ENCODE measurements at regions not wholly inside any gene's neighbourhood (a gene's known extent, or its start where the extent isn't known, plus 50 kb on each side); places are given as distances from the start of the nearest gene placed in this dataset.
"Not testable (repeated sequence)": the region's sequence is repeated elsewhere in the genome, so short reads cannot be mapped to it uniquely, and the experiment has no call there.

DNA sequence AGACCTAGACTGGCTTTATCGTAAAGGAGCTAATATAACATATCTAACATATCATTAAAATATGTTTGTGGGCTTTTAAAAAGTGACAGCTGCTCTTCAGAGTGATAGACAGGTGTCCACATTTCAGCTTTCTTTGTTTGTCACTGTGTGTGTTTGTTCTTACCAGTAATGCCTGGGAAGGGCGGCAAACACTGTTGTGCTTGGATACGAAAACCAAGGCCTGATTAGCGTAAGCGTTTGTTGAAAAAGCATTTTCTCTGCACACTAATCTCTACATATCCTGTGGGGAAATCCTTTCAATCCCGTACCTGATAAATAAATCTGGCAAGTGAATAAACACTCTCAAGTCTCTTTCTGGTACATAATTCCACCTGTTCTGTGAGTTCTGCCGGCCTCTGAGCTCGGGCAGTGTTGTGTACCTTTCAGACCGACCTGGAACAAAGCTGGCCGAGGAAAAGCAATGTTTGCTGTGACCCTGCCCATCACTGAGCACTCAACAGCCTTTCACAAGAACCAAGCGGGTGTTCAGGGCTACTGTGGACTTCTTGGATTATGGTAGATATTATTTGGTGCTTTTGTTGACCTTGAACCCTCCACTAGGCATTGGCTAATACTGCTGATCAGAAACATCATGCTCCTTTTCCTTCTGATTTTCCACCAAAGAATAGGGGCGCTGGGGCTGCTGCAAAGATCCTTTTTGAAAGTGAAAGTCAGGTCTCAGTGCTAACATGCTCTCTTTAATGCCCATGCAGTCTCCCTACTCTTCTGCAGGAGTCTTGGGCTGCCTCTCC lies 100.4 kb downstream of the CD83 start:
- no peak for DNase-seq (ENCODE audit: low read depth in 2 of 2, low spot score in 1 of 2)

GRCh38 chr6:14218519-14218800 lies 100.9 kb downstream of the CD83 start:
- DNase-seq (ENCODE audit: low read depth in 2 of 2, low spot score in 1 of 2): no peak

GRCh38 chr6:14221564-14222279 lies 104.2 kb downstream of the CD83 start:
- no peak for DNase-seq (ENCODE audit: low read depth in 2 of 2, low spot score in 1 of 2)

- no peak for DNase-seq (ENCODE audit: low read depth in 2 of 2, low spot score in 1 of 2)
Observed at GRCh38 chr6:14222956-14223355, 105.4 kb downstream of the CD83 start.

- no peak for DNase-seq (ENCODE audit: low read depth in 2 of 2, low spot score in 1 of 2)
Observed at GRCh38 chr6:14224359-14225103, 107.0 kb downstream of the CD83 start.

GRCh38 chr6:14226051-14226660 lies 108.6 kb downstream of the CD83 start:
- no peak for DNase-seq (ENCODE audit: low read depth in 2 of 2, low spot score in 1 of 2)

DNA sequence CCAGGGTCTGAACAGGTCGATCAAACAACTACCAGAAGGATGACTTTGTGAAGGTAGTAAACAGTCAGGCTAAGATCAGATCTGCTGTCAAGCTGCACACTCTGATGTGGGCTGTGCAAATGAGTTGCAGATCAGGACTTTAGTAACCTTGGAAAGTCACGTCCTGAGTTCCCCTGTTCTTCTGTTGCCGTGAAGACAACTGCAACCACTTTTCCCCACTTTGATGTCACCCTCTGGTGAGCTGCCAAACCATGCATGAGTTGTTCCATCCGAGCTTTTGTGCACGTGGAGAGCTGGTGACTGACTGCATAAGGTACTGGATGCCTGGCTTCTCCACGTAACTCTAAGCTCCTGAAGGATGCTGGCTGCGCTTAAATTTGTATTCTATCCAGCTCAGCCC lies 111.0 kb downstream of the CD83 start:
- DNase-seq (ENCODE audit: low read depth in 2 of 2, low spot score in 1 of 2): no peak

- no peak for DNase-seq (ENCODE audit: low read depth in 2 of 2, low spot score in 1 of 2)
Observed at GRCh38 chr6:14231071-14231483, 113.5 kb downstream of the CD83 start.

DNA sequence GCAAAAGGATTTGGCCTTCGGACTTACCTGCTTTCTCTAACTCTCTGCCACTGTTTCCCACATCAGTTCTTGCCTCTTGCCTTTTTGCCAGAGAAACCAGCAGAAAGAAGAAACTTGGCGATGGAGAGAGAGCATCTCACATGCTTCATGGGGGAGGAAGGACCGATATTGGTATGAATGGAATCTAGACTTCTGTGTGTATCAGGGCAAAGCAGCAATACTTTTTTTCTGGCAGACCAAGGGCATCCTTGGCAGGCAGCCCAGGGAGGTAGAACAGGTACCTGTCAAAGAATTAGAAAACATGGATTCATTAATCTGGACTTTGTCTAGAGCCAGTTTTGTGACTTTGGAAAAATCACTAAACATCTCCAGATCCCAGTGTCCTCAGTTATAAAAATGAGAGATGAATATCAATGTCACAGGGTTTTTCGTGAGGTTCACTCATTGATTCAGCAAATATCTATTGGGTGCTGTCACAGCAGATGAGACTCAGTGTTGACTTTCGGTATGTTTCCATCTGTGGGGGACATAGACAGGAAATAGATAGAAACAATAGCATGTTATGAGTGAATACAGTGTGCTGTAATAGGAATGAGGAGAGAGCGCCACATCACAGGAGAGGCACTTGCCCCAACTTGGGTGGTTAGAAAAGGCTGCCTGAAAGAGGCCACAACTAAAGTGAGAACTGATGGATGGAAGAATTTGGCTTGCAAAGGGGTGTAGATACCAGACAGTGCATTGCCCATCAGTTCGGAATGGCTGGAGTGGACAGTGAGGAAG lies 114.1 kb downstream of the CD83 start:
- no peak for DNase-seq (ENCODE audit: low read depth in 2 of 2, low spot score in 1 of 2)

DNA sequence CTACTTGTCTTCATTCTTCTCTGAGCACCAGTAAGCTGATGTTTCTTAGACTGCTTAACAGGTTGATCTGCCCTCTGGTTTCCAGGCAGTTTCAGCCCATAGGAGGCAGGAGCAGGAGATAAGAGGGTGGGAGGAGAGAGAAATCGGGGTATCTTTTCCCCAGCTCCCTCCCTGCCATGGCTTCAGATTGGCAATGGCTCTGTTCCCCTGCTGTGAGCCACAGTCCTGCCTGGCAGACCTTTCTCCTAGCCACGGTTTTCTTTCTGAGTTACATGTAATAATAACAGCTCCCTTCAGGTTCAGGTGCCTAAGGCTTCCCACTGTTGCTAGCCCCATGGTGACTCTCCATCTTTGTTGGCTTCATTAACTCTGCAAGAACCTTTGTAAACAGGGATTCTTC lies 115.3 kb downstream of the CD83 start:
- DNase-seq (ENCODE audit: low read depth in 2 of 2, low spot score in 1 of 2): no peak

- no peak for DNase-seq (ENCODE audit: low read depth in 2 of 2, low spot score in 1 of 2)
Observed at GRCh38 chr6:14235653-14236356, 118.2 kb downstream of the CD83 start.

GRCh38 chr6:14239097-14239496 lies 121.5 kb downstream of the CD83 start:
- DNase-seq (ENCODE audit: low read depth in 2 of 2, low spot score in 1 of 2): no peak

GRCh38 chr6:14240411-14241166 lies 123.0 kb downstream of the CD83 start:
- no peak for DNase-seq (ENCODE audit: low read depth in 2 of 2, low spot score in 1 of 2)

- DNase-seq (ENCODE audit: low read depth in 2 of 2, low spot score in 1 of 2): no peak
Observed at GRCh38 chr6:14241255-14242070, 123.9 kb downstream of the CD83 start.

- DNase-seq (ENCODE audit: low read depth in 2 of 2, low spot score in 1 of 2): not testable (repeated sequence)
Observed at GRCh38 chr6:14242912-14243311, 125.3 kb downstream of the CD83 start.

GRCh38 chr6:14243597-14243996 lies 126.0 kb downstream of the CD83 start:
- no peak for DNase-seq (ENCODE audit: low read depth in 2 of 2, low spot score in 1 of 2)

DNA sequence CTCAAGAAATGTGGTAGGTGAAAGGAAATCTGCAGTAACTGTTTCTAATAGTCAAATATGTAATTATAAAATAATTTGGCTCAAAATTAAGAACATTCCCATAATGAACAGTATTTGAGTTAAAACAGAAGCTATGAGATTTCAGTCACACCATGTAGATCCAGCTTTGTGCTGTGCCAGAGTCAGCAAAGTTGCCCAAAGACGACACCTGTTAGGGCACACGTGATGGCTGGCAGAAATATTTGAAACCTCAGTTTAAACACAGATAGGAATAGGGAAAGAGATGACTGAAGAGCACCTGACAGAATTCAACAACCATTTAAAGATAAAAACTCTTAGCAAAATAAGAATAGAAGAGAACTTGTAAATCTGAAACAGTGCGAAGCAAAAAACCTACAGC lies 129.3 kb downstream of the CD83 start:
- DNase-seq (ENCODE audit: low read depth in 2 of 2, low spot score in 1 of 2): no peak

DNA sequence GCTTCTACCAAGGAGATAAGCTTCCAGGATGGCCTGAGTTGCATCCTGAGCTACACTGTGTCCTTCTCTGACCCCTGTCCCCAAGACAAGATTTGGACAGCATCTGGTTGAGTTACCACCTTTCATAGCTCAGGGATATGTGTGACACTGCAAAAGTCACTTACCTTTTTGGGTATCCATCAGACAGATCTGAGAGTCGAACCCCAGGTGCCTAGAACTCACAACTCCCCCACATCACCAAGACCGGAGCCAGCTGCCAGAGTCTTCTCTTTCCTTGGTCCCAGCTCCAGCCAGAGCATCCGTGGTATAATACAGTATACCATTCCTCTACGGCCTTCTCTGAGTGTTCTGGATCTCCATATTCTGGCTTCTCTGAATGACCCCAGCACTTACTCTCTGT lies 133.0 kb downstream of the CD83 start:
- no peak for DNase-seq (ENCODE audit: low read depth in 2 of 2, low spot score in 1 of 2)

Data from stimulated activated CD8-positive, alpha-beta memory T cell treated with anti-CD3 and anti-CD28 coated beads, Interleukin-4, amount 100 ng/mL, for 4 hours (primary cell).